HG03378 (cell line): ENCODE measurements at regions not wholly inside any gene's neighbourhood (a gene's known extent, or its start where the extent isn't known, plus 50 kb on each side); places are given as distances from the start of the nearest gene placed in this dataset.
"Not testable (repeated sequence)": the region's sequence is repeated elsewhere in the genome, so short reads cannot be mapped to it uniquely, and the experiment has no call there.

ENCODE experiments used
- ATAC-seq: cut with Tn5 transposase; IDR thresholded peaks from one replicate; pipeline ENCODE4 v1.9.1; 2021; ENCODE audit warnings: mild to moderate bottlenecking, moderate library complexity; ENCODE audit not compliant: unreplicated experiment

DNA sequence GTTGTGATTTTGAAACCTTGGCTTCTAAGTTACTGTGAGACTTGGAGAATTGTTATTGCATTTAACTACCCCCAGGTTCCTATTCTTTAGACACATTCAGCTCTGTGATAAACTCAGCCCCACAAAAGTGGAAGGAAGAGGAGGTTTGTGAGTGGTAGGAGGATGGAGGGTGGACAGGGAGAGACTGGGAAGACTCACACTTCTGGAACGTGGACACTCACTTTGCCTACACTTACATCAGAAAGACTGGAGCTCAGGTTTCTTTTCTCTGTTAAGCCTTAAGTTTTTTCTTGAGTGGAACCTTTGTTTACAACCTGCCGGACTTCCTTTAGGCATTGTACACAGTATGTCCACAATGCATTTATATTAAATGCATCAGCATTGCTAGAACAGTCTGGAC is 99.0 kb downstream of the AREG start:
- no peak for ATAC-seq

DNA sequence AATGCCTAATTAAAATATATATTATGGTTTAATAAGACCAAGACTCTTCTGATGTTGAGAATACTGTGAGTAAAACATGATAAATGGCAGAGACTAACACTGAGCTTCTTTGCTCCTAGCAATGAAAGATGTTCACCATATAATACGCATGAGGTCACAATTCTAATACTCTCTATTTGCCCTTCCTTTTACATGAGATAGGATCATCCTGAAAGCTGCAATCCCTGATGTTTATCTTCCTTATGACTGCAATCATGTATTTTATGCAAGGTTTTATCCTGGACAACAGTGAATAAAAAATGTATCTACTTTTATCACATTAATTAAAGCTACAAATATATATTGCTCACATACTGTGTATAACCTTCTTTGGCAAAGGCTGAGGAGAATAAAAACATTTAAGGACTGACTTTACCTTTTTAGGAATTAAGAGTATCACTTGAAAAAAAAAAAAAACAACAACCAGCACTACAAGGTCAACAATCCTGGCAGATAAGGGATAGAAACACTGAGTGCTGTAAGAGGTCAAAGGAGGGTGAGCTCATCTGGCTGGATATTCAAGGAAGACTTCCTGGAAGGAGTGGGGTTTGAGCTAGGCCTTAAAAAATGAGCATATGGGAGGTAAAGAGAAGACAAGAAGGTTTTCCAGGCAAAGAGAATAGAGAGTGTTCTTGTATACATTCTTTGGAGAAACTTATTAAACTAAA is 99.9 kb downstream of the AREG start:
- ATAC-seq: no peak

DNA sequence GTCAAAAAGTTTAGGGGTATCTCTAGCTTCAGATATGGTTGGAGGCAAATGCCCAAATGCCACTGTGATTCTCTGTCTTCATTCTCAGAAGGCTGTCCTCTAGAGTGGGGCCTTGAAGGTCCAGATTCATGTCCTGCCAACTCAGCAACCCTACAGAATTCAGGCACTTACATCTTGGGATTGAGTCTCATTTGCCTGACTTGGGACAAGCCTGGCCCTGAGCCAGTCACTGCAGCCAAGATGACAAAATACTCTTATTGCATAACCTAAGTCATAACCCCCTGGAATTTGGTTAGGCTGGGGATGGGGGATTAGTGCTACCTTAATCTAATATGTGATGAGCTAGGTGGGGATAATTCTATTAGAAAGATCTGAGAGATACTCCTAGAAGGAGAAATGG is 100.5 kb downstream of the AREG start:
- ATAC-seq: no peak

DNA sequence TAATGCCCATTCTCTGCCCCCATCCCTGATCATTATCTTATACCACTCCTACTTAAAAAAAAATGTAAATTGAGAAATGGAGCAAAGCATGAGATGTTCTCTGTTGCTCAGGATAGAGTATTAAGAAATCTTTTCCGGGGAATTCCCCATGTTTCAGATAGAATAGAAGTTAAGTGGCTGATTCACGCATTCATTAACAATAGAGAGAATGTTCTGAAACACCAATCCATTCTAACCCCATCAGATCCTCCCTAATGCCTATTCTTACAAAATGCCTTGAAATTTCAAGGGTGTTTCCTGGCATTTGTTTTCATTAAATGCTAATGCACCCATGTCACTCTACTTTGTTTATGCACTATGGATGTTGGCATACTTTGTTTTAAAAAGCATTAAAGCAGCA is 101.1 kb downstream of the AREG start:
- ATAC-seq: no peak

DNA sequence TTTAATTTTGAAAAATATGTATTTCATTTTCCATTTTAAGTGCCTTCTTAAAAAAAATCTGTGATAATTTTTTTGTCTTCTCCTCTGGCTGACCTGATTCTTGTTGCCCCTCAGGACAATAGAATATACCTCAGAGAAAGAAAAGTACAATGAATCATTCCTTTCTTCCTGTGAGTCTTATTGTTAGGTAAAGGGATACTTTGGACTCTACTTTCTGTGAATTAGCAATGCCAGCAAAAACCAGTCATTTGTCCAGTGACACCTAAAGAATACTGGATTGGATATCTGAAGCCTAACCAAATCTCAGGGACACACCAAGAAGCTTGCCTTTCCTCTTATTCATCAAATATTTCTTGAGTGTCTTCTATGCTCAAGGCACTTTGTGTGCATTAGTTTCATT is 102.1 kb downstream of the AREG start:
- no peak for ATAC-seq

DNA sequence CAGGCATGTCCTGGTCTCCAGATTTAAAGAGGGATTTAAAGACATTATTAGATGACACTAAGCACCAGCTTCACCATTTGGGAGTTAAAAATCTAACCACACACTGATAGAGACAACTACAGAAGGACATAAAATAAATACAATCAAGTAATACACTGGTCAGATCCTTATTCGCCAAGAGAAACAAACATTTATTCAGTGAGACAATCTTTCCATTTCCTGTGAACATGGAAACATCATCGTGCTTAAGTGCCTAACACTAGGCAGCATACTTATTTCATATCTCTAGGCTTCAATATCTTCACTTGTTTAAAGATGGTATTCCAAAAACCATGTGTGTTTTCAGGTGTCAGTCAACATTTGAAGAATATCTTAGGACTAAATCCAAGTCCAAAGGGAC is 103.6 kb downstream of the AREG start:
- no peak for ATAC-seq

DNA sequence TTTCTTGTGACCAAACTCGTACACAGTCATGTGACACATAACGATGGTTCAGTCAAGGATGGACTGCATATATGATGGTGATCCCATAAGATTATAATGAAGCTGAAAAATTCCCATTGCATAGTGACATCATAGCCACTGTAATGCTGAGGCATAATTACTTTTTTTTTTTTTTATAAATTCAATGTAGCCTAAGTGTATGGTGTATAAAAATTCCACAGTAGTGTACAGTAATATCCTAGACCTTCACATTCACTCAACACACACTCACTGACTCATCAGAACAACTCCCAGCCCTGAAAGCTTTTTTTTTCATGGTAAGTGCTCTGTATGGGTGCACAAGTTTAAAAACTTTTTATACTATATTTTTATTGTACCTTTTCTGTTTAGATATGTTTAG is 105.0 kb downstream of the AREG start:
- no peak for ATAC-seq

DNA sequence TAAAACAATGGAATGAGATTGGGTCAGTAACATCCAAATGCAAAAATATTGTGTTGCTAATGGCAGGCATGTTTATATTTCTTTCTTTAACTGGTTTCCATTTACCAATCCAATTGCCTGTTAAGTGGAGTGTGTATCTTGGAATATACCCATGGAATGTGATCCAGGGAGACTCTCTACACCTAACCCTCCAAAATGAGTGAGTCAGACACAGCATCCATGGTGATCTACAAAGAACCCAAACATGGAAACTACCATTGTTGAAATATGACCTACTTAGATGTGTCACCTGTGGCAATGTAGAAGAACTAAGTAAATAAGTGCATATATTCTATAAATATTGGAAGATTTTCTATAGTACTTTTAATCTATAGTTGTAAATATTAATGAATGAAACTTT is 110.3 kb downstream of the AREG start:
- ATAC-seq: no peak

DNA sequence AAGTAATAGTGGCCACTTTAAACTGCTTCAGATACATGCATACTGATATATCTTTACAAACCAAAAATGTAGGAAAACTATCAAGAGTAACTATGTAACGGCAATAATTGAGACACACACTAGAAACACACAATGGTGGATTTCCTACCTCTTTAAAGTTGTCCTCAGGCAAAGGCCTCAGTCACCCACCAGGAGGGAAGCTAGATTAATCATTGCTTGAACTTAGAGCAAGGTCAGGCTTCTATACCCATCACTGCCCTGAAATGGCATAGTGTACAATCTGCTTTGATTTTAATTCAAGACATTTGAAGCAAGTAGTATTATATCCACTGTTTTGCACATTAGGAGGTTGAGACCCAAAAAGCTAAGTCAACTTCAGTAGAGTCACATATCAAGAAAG is 110.9 kb downstream of the AREG start:
- no peak for ATAC-seq

DNA sequence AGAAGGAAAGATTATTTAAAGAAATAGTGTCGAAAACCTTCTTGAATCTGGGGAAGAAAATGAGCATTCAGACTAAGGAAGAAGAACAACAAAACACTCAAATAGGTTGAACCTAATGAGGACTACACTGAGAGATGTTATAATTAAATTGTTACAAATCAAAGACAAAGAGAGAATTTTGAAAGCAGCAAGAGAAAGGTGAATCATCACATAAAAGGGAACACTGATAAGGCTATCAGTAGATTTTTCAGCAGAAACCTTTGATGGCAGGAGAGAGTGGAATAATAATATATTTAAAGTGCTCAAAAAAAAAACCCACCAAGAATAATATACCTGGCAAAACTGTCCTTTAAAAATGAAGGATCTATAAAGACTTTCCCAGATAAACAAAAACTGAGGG is 114.9 kb downstream of the AREG start:
- ATAC-seq: no peak

DNA sequence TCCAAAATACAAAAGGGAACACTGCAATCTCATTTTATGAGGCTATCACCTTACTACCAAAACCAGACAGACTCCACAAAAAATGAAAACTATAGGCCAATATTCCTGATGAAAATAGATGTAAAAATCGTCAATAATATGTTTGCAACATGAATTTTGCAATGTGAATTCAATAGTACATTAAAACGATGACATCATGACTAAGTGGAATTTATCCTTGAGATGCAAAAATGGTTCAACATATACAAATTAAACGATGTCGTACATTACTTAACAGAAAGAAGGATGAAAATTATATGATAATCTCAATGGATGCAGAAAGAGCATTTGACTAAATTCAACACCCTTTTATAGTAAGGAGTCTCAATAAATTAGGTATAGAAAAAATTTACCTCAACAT is 123.0 kb downstream of the AREG start:
- ATAC-seq: no peak

DNA sequence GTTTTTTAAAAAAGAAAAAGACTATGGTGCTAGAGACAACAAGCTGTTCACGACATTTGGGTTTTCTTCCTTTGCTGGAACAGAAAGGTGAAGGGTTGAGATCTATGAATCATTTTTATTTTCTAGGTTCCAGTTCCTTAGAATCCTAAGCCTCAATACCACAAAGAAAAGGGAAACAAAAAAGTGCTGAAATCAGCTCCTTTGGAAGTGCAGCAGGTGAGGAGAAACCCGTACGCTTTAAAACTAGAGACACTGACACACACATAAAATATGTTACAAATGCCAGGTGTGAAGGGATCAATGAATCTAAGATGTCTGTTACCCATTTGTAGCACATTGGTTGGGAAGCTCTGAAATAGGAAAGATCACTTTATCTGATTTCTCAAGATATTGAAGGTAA is 125.2 kb downstream of the AREG start:
- ATAC-seq: no peak

DNA sequence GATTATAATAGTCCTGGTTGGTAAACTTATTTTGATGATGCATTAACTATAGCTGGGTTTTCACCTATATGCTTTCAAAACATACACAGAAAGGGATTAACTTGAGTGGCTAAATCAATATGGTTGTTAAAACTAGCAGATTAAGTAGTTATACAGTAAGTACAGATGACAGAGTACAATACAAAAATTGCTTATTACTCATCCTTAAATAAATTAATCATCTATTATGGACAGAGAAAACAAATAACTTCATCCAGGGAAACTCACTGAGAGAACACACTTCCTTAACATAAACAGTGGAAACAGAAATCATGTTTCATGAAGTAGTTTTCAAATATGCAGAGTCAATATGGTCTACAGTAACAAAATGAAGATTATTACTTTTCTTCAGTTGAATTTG is 133.4 kb downstream of the AREG start:
- ATAC-seq: no peak

DNA sequence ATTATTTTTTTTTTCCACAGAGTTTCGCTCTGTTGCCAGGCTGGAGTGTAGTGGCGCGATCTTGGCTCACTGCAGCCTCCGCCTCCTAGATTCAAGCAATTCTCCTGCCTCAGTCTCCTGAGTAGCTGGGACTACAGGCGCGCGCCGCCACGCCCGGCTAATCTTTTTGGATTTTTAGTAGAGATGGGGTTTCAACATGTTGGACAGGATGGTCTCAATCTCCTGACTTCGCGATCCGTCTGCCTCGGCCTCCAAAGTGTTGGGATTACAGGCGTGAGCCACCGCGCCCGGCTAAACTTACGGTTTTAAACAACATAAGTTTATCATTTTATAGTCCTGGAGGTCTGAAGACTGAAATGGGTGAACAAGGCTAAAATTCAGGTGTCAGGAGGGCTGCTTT is 133.9 kb downstream of the AREG start:
- ATAC-seq: not testable (repeated sequence)

DNA sequence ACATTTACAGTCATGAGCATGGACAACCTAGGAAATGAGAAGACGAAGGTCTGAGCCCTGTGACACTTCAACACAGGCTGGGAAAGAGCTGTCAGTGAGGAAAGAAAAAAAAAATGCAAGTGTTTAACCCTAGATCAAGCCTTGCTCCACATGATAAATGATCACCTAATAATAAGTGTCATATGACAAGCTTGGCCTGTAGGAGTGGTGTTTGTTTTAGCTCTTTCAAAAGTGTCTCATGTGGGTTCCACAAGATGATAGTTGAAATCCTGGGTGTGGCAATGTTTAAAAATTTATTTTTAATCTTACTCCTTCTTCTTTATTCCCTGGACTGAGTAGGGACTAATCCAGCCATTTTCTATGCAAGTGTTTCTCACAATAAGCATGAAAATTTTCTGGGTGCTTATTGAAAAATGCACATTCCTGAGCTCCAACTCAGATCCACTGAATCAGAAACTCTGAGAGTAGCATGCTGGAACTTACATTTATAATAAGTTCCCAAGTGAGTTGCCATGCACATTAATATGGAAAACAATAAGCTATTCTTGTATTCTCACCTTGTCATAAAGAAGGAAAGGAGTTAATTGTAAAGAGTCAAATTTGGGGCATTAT is 138.3 kb downstream of the AREG start:
- ATAC-seq: no peak

DNA sequence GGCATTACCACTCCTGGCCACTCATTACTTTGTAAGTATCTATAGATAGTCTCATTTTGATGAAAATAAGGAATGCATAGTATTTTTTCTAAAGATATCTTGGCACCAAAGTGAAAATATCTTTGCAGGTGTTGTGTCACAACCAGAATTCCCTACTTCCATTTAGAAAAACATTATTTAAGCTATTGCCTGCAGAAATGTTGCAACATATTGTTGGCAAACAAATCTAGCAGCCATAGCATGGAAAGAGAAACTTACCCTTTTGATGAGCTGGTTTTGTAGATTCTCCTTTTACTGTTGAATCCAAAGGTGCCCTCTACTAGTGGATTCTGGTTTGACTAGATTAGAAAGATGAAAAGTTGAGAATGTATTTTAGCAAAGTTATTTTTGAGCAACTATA is 138.8 kb downstream of the AREG start:
- ATAC-seq: no peak

DNA sequence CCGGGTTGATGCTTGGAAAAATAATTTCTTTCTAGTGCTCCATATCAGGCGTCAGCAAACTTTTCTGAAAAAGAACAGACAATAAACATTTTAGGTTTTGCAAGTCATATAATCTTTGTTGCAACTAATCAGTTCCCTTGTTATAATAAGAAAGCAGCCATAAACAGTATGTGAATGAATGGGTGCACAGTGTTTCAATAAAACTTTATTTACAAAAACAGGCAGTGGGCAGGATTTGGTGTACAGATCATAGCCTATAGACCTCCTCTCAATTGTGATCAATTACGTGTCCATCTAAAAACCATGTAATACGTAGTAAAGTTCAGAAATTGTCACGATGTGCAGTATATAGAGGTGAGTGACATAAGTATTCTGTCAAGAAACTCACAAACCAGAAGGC is 143.4 kb downstream of the AREG start:
- no peak for ATAC-seq

DNA sequence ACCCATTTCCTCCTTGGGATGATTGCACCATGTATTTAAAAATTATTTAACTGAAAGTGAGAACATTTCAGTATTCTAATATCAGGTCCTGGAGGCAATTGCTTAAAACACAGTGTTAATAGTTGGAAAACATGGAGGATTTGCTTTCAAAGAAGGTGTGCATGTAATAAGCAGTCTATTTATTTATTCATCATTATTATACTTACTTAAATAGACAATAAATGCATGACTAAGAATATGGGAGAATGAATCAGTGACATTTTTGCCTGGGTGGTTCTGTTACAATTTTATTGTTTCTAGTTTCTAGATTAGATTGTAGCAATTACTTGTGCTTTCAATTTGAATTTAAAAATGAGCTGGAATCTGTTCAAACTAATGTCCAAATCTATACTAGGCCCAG is 145.5 kb downstream of the AREG start:
- ATAC-seq: no peak

DNA sequence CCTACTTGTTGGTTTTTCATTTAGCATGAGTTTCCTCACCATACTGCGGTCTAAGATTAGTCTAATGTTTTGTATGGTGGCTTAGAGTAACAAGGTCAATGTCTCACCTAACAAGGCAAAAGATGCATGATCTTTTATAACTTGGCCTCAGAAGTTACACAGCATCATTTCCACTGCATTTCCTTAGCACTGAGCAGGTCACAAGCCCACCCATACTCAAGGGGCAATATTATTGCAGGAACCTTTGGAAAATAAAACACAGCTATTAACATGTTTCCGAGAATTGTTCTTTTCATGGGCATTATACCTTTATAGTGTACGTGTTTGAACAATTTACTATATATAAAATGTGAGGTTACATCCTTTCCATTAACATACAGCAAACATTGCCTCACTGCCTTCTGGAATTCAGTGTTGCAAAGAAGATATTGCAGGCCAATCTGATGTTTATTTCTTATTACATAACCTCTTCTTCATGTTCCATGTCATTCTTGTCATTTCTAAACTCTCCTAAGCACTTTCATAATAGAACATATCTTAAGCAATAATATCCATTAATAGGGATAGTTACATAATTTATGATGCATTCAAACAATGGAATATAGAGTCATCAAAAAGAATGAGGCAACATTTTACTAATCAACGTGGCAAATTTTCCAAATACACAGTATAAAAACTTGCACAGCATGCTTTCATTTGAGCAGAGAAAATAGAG is 153.8 kb downstream of the AREG start:
- no peak for ATAC-seq

DNA sequence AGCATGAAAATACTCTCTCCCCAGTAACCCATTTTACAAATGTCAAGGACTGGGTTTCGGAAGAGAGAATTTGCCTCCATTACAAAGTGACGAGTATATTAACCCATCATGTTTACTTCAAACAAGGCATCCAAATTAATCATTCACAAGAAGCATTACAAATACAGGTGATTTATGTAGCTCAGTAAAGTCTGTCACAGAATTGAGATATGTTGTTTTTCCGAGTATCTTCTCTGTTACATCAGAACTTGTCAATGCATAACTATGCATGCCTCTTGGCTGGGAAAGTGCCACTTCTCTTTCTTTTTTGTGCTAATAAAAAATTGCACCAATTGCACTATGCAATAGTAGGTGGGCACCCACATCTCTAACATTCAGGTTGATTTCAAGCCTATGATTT is 158.2 kb downstream of the AREG start:
- no peak for ATAC-seq

DNA sequence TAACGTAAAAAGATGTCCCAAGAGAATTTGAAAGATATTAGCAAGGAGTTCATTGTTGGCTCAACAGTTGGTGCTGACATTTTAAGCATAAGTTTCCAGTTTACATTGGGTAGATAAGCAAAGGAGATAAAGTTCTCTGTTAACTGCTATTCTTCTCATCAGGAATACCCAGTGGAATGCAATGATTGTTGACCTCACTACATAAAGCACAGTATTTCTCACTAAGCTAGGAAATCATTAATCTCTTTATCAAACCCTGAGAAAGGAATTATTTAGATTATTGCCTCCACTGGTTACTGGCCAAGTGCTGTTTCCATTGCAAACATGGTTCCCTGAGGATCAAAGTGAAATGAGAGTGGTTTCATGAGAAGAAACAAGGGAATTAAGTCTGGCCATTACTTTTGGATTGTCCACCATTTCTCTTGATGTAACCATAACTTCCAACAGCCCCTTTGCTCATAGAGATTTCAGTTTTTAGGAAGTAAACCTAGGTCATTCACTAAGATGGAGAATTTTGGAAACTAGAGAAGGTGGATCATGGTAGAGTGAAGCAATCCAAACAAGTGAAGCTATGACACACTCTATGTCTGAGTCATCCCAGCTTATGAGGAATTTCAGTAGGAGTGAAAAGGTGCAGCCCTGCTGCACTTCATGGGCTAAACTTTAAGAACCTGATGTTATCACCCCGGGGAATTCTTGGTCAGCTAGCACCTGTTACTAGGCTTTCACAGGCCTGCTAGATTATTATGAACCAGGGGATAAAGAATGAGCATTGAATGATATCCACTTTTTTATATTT is 163.4 kb downstream of the AREG start:
- no peak for ATAC-seq

DNA sequence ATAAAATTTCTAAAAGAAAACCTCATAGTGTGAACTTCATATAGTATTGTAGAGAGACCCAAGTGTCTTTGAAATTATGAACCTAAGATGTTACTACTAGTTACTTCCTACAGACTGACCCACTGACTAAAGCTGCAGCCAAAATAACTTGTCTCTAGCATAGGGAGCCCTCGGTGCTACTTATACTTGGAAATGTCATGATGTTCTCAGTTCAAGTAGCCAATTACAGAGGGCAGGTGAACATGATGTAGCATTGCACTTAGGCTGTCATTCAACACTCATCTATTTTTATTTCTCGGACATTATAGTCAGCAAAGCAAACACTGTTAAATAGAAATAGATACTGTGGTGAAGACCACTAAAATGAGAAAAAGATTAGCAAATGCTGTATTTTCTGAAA is 165.6 kb downstream of the AREG start:
- no peak for ATAC-seq
